PC-3 (cell line): ENCODE measurements at regions not wholly inside any gene's neighbourhood (a gene's known extent, or its start where the extent isn't known, plus 50 kb on each side); places are given as distances from the start of the nearest gene placed in this dataset.

Experiments
- CTCF ChIP-seq: fragments of 300-600 bp; sonication (generic); conservative IDR thresholded peaks from 2 replicates; pipeline ENCODE4 v1.5.1; 2017; ENCODE audit warnings: antibody characterized with exemption, low read depth, mild to moderate bottlenecking, low read length
- EZH2 ChIP-seq: fragments of 300-600 bp; sonication (generic); IDR thresholded peaks from one replicate; pipeline ENCODE4 v1.6.1; 2017; ENCODE audit warnings: antibody characterized with exemption, mild to moderate bottlenecking, low read length; ENCODE audit not compliant: unreplicated experiment
- EZH2phosphoT487 ChIP-seq: fragments of 300-600 bp; sonication (generic); IDR thresholded peaks from 2 replicates; pipeline ENCODE4 v1.6.1; 2018; ENCODE audit warnings: mild to moderate bottlenecking, antibody characterized with exemption, low read length, borderline replicate concordance

- TF ChIP-seq CTCF (no peak), EZH2 (no peak), EZH2phosphoT487 (no peak)
These were observed 112.3 kb downstream of the MIAT start for GRCh38 chr22:26769663-26770062.
